Omental fat pad (tissue), 3 donors: ENCODE measurements at regions not wholly inside any gene's neighbourhood (a gene's known extent, or its start where the extent isn't known, plus 50 kb on each side); places are given as distances from the start of the nearest gene placed in this dataset.

ENCODE experiments used
- ATAC-seq: fragments of 150-250 bp; one replicate; pipeline ENCODE4 v1.9.1; 2016; ENCODE audit warnings: mild to moderate bottlenecking, moderate library complexity; ENCODE audit not compliant: low FRiP score
- DNase-seq: peaks from one replicate; pipeline ENCODE4 v3.0.0-alpha.2; 2019; ENCODE audit warnings: low spot score
- CTCF ChIP-seq, 3 donors: fragments of 450-650 bp; IDR thresholded peaks; one replicate each; pipeline ENCODE4 v1.5.1; 2016 to 2017; ENCODE audit warnings: antibody characterized with exemption in 3 of 3, mild to moderate bottlenecking in 3 of 3, moderate library complexity in 2 of 3

- DNase-seq = no peak
- ATAC-seq = no peak
- no peak for TF ChIP-seq CTCF (IDR thresholded peaks at IDR 0.05)
Observed at GRCh38 chr5:166865206-166865605, 1426.2 kb upstream of the WWC1 start.

DNA sequence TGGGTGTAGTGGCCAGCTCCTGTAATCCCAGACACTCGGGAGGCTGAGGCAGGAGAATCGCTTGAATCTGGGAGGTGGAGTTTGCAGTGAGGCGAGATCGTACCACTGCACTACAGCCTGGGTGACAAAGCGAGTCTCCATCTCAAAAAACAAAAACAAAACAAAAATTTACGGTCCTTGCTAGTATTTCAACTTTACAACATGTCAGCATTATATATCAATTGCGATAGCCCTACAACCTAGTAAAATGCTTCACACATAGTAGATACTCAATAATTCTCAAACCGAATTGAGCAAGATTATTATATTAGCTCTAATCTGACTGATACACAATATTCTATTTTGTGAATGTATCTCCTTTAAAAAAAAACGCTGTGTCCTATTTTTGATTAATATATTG, 1411.0 kb upstream of the WWC1 start:
- DNase-seq (no peak), ATAC-seq (no peak)
- no peak for TF ChIP-seq CTCF (IDR thresholded peaks at IDR 0.05)

GRCh38 chr5:166881802-166882201, 1409.6 kb upstream of the WWC1 start:
- ATAC-seq = no peak
- no peak for DNase-seq
- TF ChIP-seq CTCF (IDR thresholded peaks at IDR 0.05) = no peak

- no peak for TF ChIP-seq CTCF (IDR thresholded peaks at IDR 0.05)
- no peak for ATAC-seq
- no peak for DNase-seq
Observed at GRCh38 chr5:166883016-166883415, 1408.4 kb upstream of the WWC1 start.

DNA sequence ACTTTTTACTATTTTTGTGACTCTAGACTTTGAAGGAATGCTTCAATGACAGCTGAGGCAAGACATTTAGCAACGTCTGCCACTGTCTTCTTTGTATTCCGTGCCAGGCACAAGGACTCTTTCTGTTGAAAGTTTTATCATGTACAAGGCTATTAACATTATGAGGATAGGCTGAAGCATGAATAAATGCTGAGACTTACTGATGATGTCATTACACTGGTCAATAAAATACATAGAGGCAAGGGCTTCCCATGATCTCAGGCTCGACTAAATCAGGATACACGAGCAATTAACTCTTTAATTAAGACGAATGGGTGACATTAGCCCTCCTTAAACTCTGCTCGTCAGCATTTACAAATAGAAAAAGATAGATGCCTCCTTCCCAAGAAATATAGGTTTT, 1393.3 kb upstream of the WWC1 start:
- ATAC-seq = no peak
- TF ChIP-seq CTCF (IDR thresholded peaks at IDR 0.05) = no peak
- DNase-seq = no peak

DNA sequence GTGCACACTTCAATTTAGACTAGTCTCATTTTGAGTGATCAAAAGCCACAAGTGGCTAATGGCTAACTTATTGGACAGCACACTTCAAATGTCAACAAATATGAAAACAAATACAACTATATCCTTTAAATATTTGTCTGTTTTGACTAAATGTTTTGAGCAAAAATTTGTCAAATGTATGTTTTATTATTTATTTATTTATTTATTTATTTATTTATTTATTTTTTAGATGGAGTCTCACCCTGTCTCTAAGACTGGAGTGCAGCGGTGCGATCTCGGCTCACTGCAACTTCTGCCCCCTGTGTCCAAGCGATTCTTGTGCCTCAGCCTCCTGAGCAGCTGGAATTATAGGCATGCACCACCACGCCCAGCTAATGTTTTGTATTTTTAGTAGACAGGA, 1392.1 kb upstream of the WWC1 start:
- TF ChIP-seq CTCF (IDR thresholded peaks at IDR 0.05) = no peak
- no peak for ATAC-seq

GRCh38 chr5:166904571-166904970, 1386.9 kb upstream of the WWC1 start:
- TF ChIP-seq CTCF (IDR thresholded peaks at IDR 0.05) = no peak
- DNase-seq (no peak), ATAC-seq (no peak)

More for the DNA sequence above, 1392.1 kb upstream of the WWC1 start:
- no peak for DNase-seq
